ENCODE measurements at regions not wholly inside any gene's neighbourhood (a gene's known extent, or its start where the extent isn't known, plus 50 kb on each side); places are given as distances from the start of the nearest gene placed in this dataset.

GRCh38 chr2:105587637-105588036 is 157.1 kb upstream of the NCK2 start:
- Histone ChIP-seq H3K18ac (ENCODE audit: low read depth, low read length) (no peak overlapping the region), H4K20me1 (ENCODE audit: insufficient read depth, low read length) (no peaks in the 10 kb centered on the region), H3K14ac (replicated peaks; ENCODE audit: low read depth, low read length) (no peak overlapping the region), H3K9me3 (ENCODE audit: control insufficient read depth, insufficient read depth, low read length) (peaks cover 3% of the 10 kb centered on the region), H4K8ac (ENCODE audit: low read depth in 2 of 2, low read length in 2 of 2) (no peak overlapping the region), H2BK15ac (ENCODE audit: low read depth, low read length) (no peak overlapping the region), H3K4me3 (ENCODE audit: insufficient read depth, low read depth, low read length) (no peak overlapping the region), H4K5ac (ENCODE audit: low read depth, low read length) (no peak overlapping the region), H3K36me3 (ENCODE audit: control insufficient read depth, insufficient read depth, low read length) (no peaks in the 10 kb centered on the region), H3K27ac (ENCODE audit: insufficient read depth, low read length) (no peak overlapping the region), H3K4me1 (ENCODE audit: control insufficient read depth, insufficient read depth, low read length) (no peaks in the 10 kb centered on the region), H3K23ac (ENCODE audit: low read depth, low read length) (no peak overlapping the region), H2AK9ac (replicated peaks; ENCODE audit: low read depth, low read length, poor library complexity) (no peak overlapping the region), H3K27me3 (ENCODE audit: control insufficient read depth, insufficient read depth, low read length) (peaks cover 9% of the 10 kb centered on the region), H2BK5ac (ENCODE audit: low read depth, low read length, poor library complexity, severe bottlenecking) (no peak overlapping the region), H2BK120ac (ENCODE audit: low read depth, low read length) (no peak overlapping the region), H3K4ac (ENCODE audit: low read depth, low read length) (no peak overlapping the region), H3K9me1 (ENCODE audit: insufficient read depth, low read length) (no peaks in the 10 kb centered on the region), H2BK20ac (ENCODE audit: low read depth, low read length) (no peak overlapping the region), H3K4me2 (ENCODE audit: low read depth, low read length) (no peak overlapping the region), H2AK5ac (ENCODE audit: low read depth, low read length) (no peak overlapping the region), H3K79me1 (ENCODE audit: low read depth in 1 of 2, low read length in 2 of 2) (no peaks in the 10 kb centered on the region), H2AFZ (replicated peaks; ENCODE audit: low read length, poor library complexity) (no peak overlapping the region), H4K91ac (ENCODE audit: insufficient read depth, low read depth, low read length) (no peak overlapping the region), H3K9ac (ENCODE audit: low read depth, low read length) (no peak overlapping the region), H3K56ac (ENCODE audit: extremely low read depth, insufficient read depth, low read length) (no peak overlapping the region)
- CTCF ChIA-PET: no interaction called here
- WGBS, 2 experiments (ENCODE audit: extremely low coverage in 2 of 2, insufficient read length in 1 of 2): 80% methylated on average over 1 of the region's 3 CpGs; no CpG with 5 or more reads in 1 of the 2 experiments
- ATAC-seq (ENCODE audit: low read depth): no peak
- no TSS peak for BruUV-seq (replicated peaks)
- intact Hi-C loops (cut with micrococcal nuclease) (no loop called here), dilution Hi-C loops (cut with HindIII; ENCODE audit: low sequenced_read_pairs, unreplicated experiment) (no loop called here), in situ Hi-C loops (cut with MboI; ENCODE audit: low sequenced_read_pairs) (no loop called here)
- no peak for TF ChIP-seq BHLHE40 (IDR thresholded peaks at IDR 0.05; ENCODE audit: low read depth, low read length)
- no peak for TF ChIP-seq ELK1 (IDR thresholded peaks at IDR 0.05; ENCODE audit: borderline replicate concordance, low read depth, low read length)
- no peak for TF ChIP-seq RFX5 (IDR thresholded peaks at IDR 0.05; ENCODE audit: low read depth, low read length)
- no peak for TF ChIP-seq RAD21 (IDR thresholded peaks at IDR 0.05; ENCODE audit: low read length)
- no peak for TF ChIP-seq MAFK (IDR thresholded peaks at IDR 0.05; ENCODE audit: low read depth, low read length)
- no peak for TF ChIP-seq MAZ (IDR thresholded peaks at IDR 0.05; ENCODE audit: borderline replicate concordance, low read depth, low read length)
- TF ChIP-seq CHD1 (IDR thresholded peaks at IDR 0.05; ENCODE audit: low read depth, low read length): no peak
- no peak for TF ChIP-seq RCOR1 (IDR thresholded peaks at IDR 0.05; ENCODE audit: insufficient replicate concordance, low read length)
- no peak for TF ChIP-seq SMC3 (IDR thresholded peaks at IDR 0.05; ENCODE audit: low read depth, low read length)
- no peak for TF ChIP-seq NFE2L2 (IDR thresholded peaks at IDR 0.05; ENCODE audit: low read depth, low read length)
- no peak for DNase-seq
- POLR2A ChIA-PET (ENCODE audit: unreplicated experiment): no interaction called here
